GM21825 (cell line): ENCODE measurements at regions not wholly inside any gene's neighbourhood (a gene's known extent, or its start where the extent isn't known, plus 50 kb on each side); places are given as distances from the start of the nearest gene placed in this dataset.
"Not testable (repeated sequence)": the region's sequence is repeated elsewhere in the genome, so short reads cannot be mapped to it uniquely, and the experiment has no call there.

Experiments
- ATAC-seq: cut with Tn5 transposase; IDR thresholded peaks from one replicate; pipeline ENCODE4 v1.9.1; 2021; ENCODE audit warnings: mild to moderate bottlenecking, moderate library complexity; ENCODE audit not compliant: unreplicated experiment

GRCh38 chr3:30408105-30408557 lies 198.3 kb upstream of the TGFBR2 start:
- ATAC-seq, result no peak

DNA sequence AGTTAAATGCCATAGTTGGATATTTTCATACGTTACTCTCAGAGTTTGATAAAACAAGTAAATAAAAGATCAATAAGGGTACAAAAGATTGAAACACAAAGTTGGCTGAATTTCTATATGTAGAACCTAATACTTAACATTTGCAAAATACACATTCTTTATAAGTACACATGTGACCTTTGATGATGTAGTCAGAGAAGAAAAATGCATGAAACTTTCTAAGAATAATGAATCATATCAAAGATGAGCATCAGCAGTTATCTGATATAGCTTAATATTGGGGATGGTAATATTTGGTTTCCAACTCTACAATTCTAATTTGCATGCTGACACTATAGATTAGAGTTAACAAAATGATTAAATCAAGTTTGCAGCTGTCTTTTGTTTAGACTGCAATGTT lies 188.0 kb upstream of the TGFBR2 start:
- no peak for ATAC-seq

DNA sequence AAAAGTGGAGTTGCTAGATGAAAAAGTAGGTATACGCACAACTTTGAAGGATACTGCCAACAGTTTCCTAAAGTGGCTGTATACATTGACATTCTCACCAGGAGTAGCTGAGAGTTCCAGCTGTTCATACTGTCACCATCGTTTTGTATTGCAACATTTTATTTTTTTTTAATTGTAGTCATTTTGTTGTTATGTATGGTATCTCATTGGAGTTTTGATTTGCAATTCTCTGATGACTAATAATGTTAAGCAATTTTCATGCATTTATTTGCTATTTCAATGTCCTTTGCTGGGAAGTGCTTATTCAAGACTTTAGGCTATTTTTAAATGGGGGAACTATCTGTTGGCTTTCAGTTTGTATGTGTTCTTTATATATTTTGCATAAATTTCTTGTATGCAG lies 185.1 kb upstream of the TGFBR2 start:
- no peak for ATAC-seq

GRCh38 chr3:30426293-30426993 lies 180.0 kb upstream of the TGFBR2 start:
- ATAC-seq, result no peak

GRCh38 chr3:30428251-30428650 lies 178.2 kb upstream of the TGFBR2 start:
- ATAC-seq, result no peak

DNA sequence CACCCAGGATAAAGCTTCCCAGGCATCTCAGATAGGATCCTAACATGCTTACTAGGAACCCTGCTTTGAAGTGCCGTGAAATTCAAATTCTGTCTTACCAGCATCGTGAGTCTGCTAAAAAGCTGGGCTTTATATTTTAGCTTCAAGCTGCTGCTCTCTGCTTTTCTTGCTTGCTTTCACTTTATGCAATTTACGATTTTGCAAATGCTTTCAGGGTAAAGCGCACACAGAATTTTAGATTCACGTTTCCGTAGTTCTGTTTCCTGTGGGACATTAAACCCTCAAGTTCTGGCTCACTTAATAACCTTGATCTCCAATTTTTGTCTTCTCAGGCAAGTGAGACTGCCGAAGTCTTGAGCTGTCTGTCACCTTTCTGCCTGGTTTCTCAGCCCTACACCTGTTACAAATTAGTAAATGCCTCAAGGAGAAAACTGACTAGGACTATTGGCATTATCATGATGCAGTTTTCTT lies 170.5 kb upstream of the TGFBR2 start:
- no peak for ATAC-seq

- no peak for ATAC-seq
Measured at GRCh38 chr3:30437171-30437601, 169.2 kb upstream of the TGFBR2 start.

DNA sequence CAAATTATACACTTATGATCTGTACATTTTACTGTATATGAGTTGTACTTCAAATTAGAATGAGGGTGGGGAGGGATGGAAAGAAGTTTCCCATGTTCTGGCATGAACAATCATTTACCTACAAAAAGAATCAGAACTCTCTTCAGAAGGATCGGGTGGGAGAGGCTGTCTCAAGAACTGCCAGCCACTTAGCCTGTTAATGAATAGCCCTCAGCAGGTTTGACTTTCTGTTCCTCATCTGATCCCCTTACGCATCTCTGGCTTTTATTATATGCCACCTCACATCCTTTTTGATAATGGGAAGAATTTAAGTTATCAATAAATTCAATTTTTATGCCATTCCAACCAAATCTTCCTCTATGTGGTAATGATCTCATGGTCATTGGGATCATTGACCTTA lies 168.3 kb upstream of the TGFBR2 start:
- ATAC-seq, result no peak

GRCh38 chr3:30439451-30440053 lies 166.8 kb upstream of the TGFBR2 start:
- no peak for ATAC-seq

DNA sequence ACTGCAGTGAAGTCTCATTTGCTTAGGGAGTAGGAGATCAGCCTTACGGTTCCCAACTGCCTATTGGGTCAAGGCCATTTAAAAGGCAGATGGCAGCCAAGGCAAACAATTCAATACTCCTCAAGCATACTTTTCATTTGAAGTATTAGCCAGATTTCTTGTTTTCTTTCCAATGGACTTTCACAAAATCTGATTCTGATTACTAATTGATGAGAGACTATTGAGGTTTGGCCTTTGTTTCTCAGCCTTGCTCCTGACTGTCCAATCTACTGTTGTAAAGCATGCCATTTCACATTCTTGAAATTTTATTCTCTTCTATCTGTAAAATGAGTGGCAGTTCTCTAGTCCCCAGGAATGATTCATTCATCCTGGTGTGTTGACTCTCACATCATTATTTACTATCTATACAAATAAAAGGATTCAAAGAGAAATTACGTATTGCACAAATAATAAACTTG lies 166.2 kb upstream of the TGFBR2 start:
- no peak for ATAC-seq

- no peak for ATAC-seq
Measured at GRCh38 chr3:30440880-30441279, 165.5 kb upstream of the TGFBR2 start.

GRCh38 chr3:30443756-30444673 lies 162.4 kb upstream of the TGFBR2 start:
- ATAC-seq, result no peak

GRCh38 chr3:30448450-30449289 lies 157.7 kb upstream of the TGFBR2 start:
- ATAC-seq, result no peak

GRCh38 chr3:30449290-30449632 lies 157.1 kb upstream of the TGFBR2 start:
- no peak for ATAC-seq

DNA sequence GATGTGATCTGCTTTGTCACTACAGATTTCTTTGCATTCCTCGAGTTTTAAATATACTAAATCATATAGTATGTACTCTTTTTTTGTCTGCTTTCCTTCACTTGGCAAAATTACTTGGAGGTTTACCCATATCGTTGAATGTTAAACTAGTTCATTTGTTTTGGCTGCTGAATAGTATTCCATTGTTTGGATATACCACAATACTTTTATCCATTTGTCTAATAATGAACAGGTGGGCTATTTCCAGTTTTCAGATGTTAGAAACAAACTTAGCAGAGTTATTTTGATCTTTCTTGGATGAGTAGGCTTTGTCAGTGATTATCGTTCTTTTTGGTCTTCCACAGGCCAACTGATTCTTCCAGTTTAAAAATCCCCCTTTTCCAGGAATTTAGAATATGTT lies 154.0 kb upstream of the TGFBR2 start:
- ATAC-seq, result no peak

GRCh38 chr3:30453360-30454039 lies 152.9 kb upstream of the TGFBR2 start:
- ATAC-seq, result no peak

DNA sequence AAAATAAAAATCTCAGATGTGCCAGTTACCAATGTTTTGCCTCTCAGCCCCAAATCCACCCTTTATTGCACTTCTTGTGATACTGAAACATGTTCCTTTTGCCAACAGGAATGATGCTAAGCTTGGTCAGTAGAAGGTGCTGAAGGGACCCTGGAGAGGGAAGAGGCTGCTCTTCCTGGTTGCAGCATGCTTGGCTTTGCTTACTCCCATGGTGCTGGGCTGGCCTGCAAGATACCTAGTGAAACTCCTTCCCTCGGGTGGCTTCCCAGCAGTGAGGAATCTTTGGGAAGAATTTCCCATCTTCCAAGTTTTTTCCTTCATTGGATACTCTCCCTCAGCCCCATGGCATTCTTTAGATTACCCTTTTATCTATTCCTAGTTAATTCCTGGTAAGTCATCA lies 151.8 kb upstream of the TGFBR2 start:
- no peak for ATAC-seq

DNA sequence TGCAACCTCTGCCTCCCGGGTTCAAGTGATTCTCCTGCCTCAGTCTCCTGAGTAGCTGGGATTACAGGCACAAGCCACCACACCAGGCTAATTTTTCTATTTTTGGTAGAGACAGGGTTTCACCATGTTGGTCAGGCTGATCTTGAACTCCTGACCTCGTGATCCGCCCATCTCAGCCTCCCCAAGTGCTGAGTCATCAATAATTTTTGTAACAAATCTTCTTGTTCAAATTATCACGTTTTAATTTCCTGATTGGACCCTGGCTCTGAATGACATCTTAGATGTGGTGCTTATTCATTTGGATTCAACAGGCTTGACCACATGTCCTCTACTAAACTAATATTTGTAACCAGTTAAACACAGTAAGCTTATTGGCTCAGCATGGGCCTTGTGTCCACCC lies 151.3 kb upstream of the TGFBR2 start:
- ATAC-seq, result not testable (repeated sequence)

GRCh38 chr3:30455840-30456239 lies 150.6 kb upstream of the TGFBR2 start:
- no peak for ATAC-seq

GRCh38 chr3:30456264-30456663 lies 150.1 kb upstream of the TGFBR2 start:
- no peak for ATAC-seq
